ENCODE measurements at regions not wholly inside any gene's neighbourhood (a gene's known extent, or its start where the extent isn't known, plus 50 kb on each side); places are given as distances from the start of the nearest gene placed in this dataset.

GRCh38 chr1:88060112-88060673 lies 623.9 kb upstream of the PKN2 start:
- ATAC-seq (ENCODE audit: low FRiP score in 2 of 2) (no peak), DNase-seq (no peak)
- H3K4me1 ChIP-seq: no peaks in the 10 kb centered on the region
- H3K36me3 ChIP-seq: no peaks in the 10 kb centered on the region
- no peak for TF ChIP-seq POLR2AphosphoS5 (IDR thresholded peaks at IDR 0.05)
- no peak for TF ChIP-seq EP300 (IDR thresholded peaks at IDR 0.05)
- no peak for TF ChIP-seq CTCF (IDR thresholded peaks at IDR 0.05)
- no peak for TF ChIP-seq POLR2A (IDR thresholded peaks at IDR 0.05)
- 70 to 84% methylated on average over 1 of the region's 1 CpG for WGBS, 2 donors
- H3K4me3 ChIP-seq: no peak overlapping the region
- H3K9me3 ChIP-seq: no peaks in the 10 kb centered on the region
- no peaks in the 10 kb centered on the region for H3K27me3 ChIP-seq
- no peak overlapping the region for H3K27ac ChIP-seq

- Histone ChIP-seq H3K4me1 (no peaks in the 10 kb centered on the region), H3K27ac (no peak overlapping the region), H3K36me3 (no peaks in the 10 kb centered on the region), H3K9me3 (no peaks in the 10 kb centered on the region), H3K4me3 (no peak overlapping the region), H3K27me3 (no peaks in the 10 kb centered on the region)
- no peak for TF ChIP-seq POLR2AphosphoS5 (IDR thresholded peaks at IDR 0.05)
- DNase-seq: no peak
- WGBS, 2 donors: 54 to 67% methylated on average over 3 of the region's 3 CpGs
- ATAC-seq (ENCODE audit: low FRiP score in 2 of 2): no peak
Observed at GRCh38 chr1:88060750-88061491, 623.2 kb upstream of the PKN2 start.

GRCh38 chr1:88061492-88062177 lies 622.4 kb upstream of the PKN2 start:
- peak in 1 of 2 donors; percentile 33 for DNase-seq
- TF ChIP-seq POLR2A (IDR thresholded peaks at IDR 0.05): no peak
- peak; percentile 20 to 78 (median 54) for TF ChIP-seq CTCF (IDR thresholded peaks at IDR 0.05)

GRCh38 chr1:88062650-88063153 lies 621.4 kb upstream of the PKN2 start:
- WGBS, 2 donors: 77 to 86% methylated on average over 3 of the region's 3 CpGs
- H3K9me3 ChIP-seq: no peaks in the 10 kb centered on the region
- ATAC-seq (ENCODE audit: low FRiP score in 2 of 2) (no peak), DNase-seq (no peak)
- no peak for TF ChIP-seq POLR2AphosphoS5 (IDR thresholded peaks at IDR 0.05)
- TF ChIP-seq CTCF (IDR thresholded peaks at IDR 0.05): no peak
- no peak for TF ChIP-seq EP300 (IDR thresholded peaks at IDR 0.05)
- TF ChIP-seq POLR2A (IDR thresholded peaks at IDR 0.05): no peak
- no peak overlapping the region for H3K27ac ChIP-seq
- H3K4me1 ChIP-seq: no peaks in the 10 kb centered on the region
- no peak overlapping the region for H3K4me3 ChIP-seq
- no peaks in the 10 kb centered on the region for H3K36me3 ChIP-seq
- no peaks in the 10 kb centered on the region for H3K27me3 ChIP-seq

More at GRCh38 chr1:88061492-88062177, 622.4 kb upstream of the PKN2 start:
- H3K4me1 ChIP-seq: no peaks in the 10 kb centered on the region
- no peaks in the 10 kb centered on the region for H3K9me3 ChIP-seq
- H3K27me3 ChIP-seq: no peaks in the 10 kb centered on the region
- no peak overlapping the region for H3K27ac ChIP-seq
- peak in 1 of 2 donors; percentile 59 for ATAC-seq (ENCODE audit: low FRiP score in 2 of 2)
- no peak overlapping the region for H3K4me3 ChIP-seq
- no peaks in the 10 kb centered on the region for H3K36me3 ChIP-seq

- Histone ChIP-seq H3K27me3 (no peaks in the 10 kb centered on the region), H3K4me1 (no peaks in the 10 kb centered on the region), H3K9me3 (no peaks in the 10 kb centered on the region), H3K27ac (no peak overlapping the region), H3K4me3 (no peak overlapping the region), H3K36me3 (no peaks in the 10 kb centered on the region)
- no peak for TF ChIP-seq EP300 (IDR thresholded peaks at IDR 0.05)
- no peak for TF ChIP-seq POLR2A (IDR thresholded peaks at IDR 0.05)
- TF ChIP-seq CTCF (IDR thresholded peaks at IDR 0.05): no peak
- TF ChIP-seq POLR2AphosphoS5 (IDR thresholded peaks at IDR 0.05): no peak
- ATAC-seq (ENCODE audit: low FRiP score in 2 of 2) (no peak), DNase-seq (no peak)
- WGBS, 2 donors: 79 to 81% methylated on average over 2 of the region's 2 CpGs
Observed at GRCh38 chr1:88063605-88064004, 620.5 kb upstream of the PKN2 start.
